ENCODE measurements at regions not wholly inside any gene's neighbourhood (a gene's known extent, or its start where the extent isn't known, plus 50 kb on each side); places are given as distances from the start of the nearest gene placed in this dataset.

- no peak overlapping the region for H3K4me2 ChIP-seq (ENCODE audit: low read depth, low read length)
- no peak overlapping the region for H2AFZ ChIP-seq (ENCODE audit: low read length)
- H3K9me2 ChIP-seq (replicated peaks; ENCODE audit: insufficient read depth, low read length), result no peaks in the 10 kb centered on the region
- H3K4me3 ChIP-seq (ENCODE audit: low read length), result no peak overlapping the region
- DNase-seq, result no peak
- TF ChIP-seq EZH2 (optimal IDR thresholded peaks at IDR 0.05; ENCODE audit: low read depth, low read length) (no peak), EZH2phosphoT487 (IDR thresholded peaks at IDR 0.05; ENCODE audit: low read length) (no peak)
- TF ChIP-seq, protein P1, sequence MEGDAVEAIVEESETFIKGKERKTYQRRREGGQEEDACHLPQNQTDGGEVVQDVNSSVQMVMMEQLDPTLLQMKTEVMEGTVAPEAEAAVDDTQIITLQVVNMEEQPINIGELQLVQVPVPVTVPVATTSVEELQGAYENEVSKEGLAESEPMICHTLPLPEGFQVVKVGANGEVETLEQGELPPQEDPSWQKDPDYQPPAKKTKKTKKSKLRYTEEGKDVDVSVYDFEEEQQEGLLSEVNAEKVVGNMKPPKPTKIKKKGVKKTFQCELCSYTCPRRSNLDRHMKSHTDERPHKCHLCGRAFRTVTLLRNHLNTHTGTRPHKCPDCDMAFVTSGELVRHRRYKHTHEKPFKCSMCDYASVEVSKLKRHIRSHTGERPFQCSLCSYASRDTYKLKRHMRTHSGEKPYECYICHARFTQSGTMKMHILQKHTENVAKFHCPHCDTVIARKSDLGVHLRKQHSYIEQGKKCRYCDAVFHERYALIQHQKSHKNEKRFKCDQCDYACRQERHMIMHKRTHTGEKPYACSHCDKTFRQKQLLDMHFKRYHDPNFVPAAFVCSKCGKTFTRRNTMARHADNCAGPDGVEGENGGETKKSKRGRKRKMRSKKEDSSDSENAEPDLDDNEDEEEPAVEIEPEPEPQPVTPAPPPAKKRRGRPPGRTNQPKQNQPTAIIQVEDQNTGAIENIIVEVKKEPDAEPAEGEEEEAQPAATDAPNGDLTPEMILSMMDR (IDR thresholded peaks at IDR 0.05; ENCODE audit: low read length), result no peak
- no peak overlapping the region for H3K27ac ChIP-seq (ENCODE audit: low read length)
- no peaks in the 10 kb centered on the region for H3K79me2 ChIP-seq (ENCODE audit: low read length)
- H3K9ac ChIP-seq (ENCODE audit: low read length), result no peak overlapping the region
- H3K9me3 ChIP-seq (replicated peaks; ENCODE audit: insufficient read depth, low read length), result no peaks in the 10 kb centered on the region
- no peaks in the 10 kb centered on the region for H3K36me3 ChIP-seq (replicated peaks; ENCODE audit: insufficient read depth, low read length)
- no peaks in the 10 kb centered on the region for H3K27me3 ChIP-seq (replicated peaks; ENCODE audit: insufficient read depth, low read length)
- no peaks in the 10 kb centered on the region for H4K20me1 ChIP-seq (ENCODE audit: insufficient read depth, low read length)
- H3K4me1 ChIP-seq (ENCODE audit: low read length), result no peaks in the 10 kb centered on the region
- H3F3A ChIP-seq (ENCODE audit: insufficient read depth, low read length), result no peaks in the 10 kb centered on the region
Measured at GRCh38 chr15:95556866-95557225, 773.7 kb upstream of the NR2F2 start.

GRCh38 chr15:95557226-95558046 lies 773.1 kb upstream of the NR2F2 start:
- no peak overlapping the region for H2AFZ ChIP-seq (ENCODE audit: low read length)

DNA sequence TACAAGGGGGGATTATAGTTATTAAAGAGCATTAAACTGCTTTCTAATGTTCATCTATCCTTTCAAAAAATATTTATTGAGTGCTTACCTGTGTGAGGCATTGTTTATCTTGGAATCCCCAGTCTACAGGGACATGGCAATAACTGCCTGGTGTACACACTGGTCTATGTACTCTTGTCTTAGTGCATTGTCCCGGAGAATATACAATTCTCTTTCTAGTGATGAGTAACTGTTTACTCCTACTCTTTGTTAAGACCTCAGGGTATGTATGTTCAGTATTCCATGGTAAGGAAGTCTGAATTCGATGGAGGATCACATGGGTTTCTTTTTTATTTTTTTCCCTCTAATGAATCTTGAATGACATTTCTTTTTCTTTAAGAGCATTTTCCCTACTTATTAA lies 772.4 kb upstream of the NR2F2 start:
- Histone ChIP-seq H3K79me2 (ENCODE audit: low read length) (no peaks in the 10 kb centered on the region), H4K20me1 (ENCODE audit: insufficient read depth, low read length) (no peaks in the 10 kb centered on the region), H3K4me1 (ENCODE audit: low read length) (no peaks in the 10 kb centered on the region), H3K9me3 (replicated peaks; ENCODE audit: insufficient read depth, low read length) (no peaks in the 10 kb centered on the region), H3K27me3 (replicated peaks; ENCODE audit: insufficient read depth, low read length) (no peaks in the 10 kb centered on the region), H2AFZ (ENCODE audit: low read length) (no peak overlapping the region), H3K36me3 (replicated peaks; ENCODE audit: insufficient read depth, low read length) (no peaks in the 10 kb centered on the region), H3K9me2 (replicated peaks; ENCODE audit: insufficient read depth, low read length) (no peaks in the 10 kb centered on the region), H3K4me3 (ENCODE audit: low read length) (no peak overlapping the region), H3F3A (ENCODE audit: insufficient read depth, low read length) (no peaks in the 10 kb centered on the region), H3K9ac (ENCODE audit: low read length) (no peak overlapping the region), H3K4me2 (ENCODE audit: low read depth, low read length) (no peak overlapping the region), H3K27ac (ENCODE audit: low read length) (no peak overlapping the region)
- TF ChIP-seq, protein P1 (IDR thresholded peaks at IDR 0.05; ENCODE audit: low read length), result no peak
- no peak for DNase-seq

More at GRCh38 chr15:95557226-95558046, 773.1 kb upstream of the NR2F2 start:
- Histone ChIP-seq H4K20me1 (ENCODE audit: insufficient read depth, low read length) (no peaks in the 10 kb centered on the region), H3K27me3 (replicated peaks; ENCODE audit: insufficient read depth, low read length) (no peaks in the 10 kb centered on the region), H3K4me1 (ENCODE audit: low read length) (no peaks in the 10 kb centered on the region), H3K4me2 (ENCODE audit: low read depth, low read length) (no peak overlapping the region), H3K79me2 (ENCODE audit: low read length) (no peaks in the 10 kb centered on the region), H3K9me2 (replicated peaks; ENCODE audit: insufficient read depth, low read length) (no peaks in the 10 kb centered on the region), H3K27ac (ENCODE audit: low read length) (no peak overlapping the region), H3K36me3 (replicated peaks; ENCODE audit: insufficient read depth, low read length) (no peaks in the 10 kb centered on the region), H3K9ac (ENCODE audit: low read length) (no peak overlapping the region), H3F3A (ENCODE audit: insufficient read depth, low read length) (no peaks in the 10 kb centered on the region), H3K9me3 (replicated peaks; ENCODE audit: insufficient read depth, low read length) (no peaks in the 10 kb centered on the region), H3K4me3 (ENCODE audit: low read length) (no peak overlapping the region)
- DNase-seq, result no peak
- TF ChIP-seq, protein P1 (IDR thresholded peaks at IDR 0.05; ENCODE audit: low read length), result no peak
- TF ChIP-seq EZH2 (optimal IDR thresholded peaks at IDR 0.05; ENCODE audit: low read depth, low read length), result no peak
- no peak for TF ChIP-seq EZH2phosphoT487 (IDR thresholded peaks at IDR 0.05; ENCODE audit: low read length)

All from MM.1S (cell line).